ENCODE measurements at regions not wholly inside any gene's neighbourhood (a gene's known extent, or its start where the extent isn't known, plus 50 kb on each side); places are given as distances from the start of the nearest gene placed in this dataset.

GRCh38 chr3:103787164-103787871 is 1352.5 kb downstream of the ZPLD1 start:
- peaks cover under 1% of the 10 kb centered on the region for H3K9me3 Mint-ChIP-seq
- no peak overlapping the region for H3K4me3 Mint-ChIP-seq (ENCODE audit: low read depth)
- no peak for DNase-seq (ENCODE audit: low spot score)
- no peaks in the 10 kb centered on the region for H3K36me3 Mint-ChIP-seq (ENCODE audit: low read depth)
- H3K4me1 Mint-ChIP-seq (ENCODE audit: low read depth) = no peaks in the 10 kb centered on the region
- no peaks in the 10 kb centered on the region for H3K27me3 Mint-ChIP-seq (ENCODE audit: low read depth)
- no peak overlapping the region for H3K27ac Mint-ChIP-seq
- intact Hi-C loops (cut with micrococcal nuclease) = no loop called here

GRCh38 chr3:103787879-103788278 is 1353.1 kb downstream of the ZPLD1 start:
- intact Hi-C loops (cut with micrococcal nuclease) = no loop called here
- Mint-ChIP-seq H3K9me3 (peaks cover 4% of the 10 kb centered on the region), H3K27ac (no peak overlapping the region), H3K4me3 (ENCODE audit: low read depth) (no peak overlapping the region), H3K36me3 (ENCODE audit: low read depth) (no peaks in the 10 kb centered on the region), H3K27me3 (ENCODE audit: low read depth) (no peaks in the 10 kb centered on the region), H3K4me1 (ENCODE audit: low read depth) (no peaks in the 10 kb centered on the region)
- DNase-seq (ENCODE audit: low spot score) = no peak

GRCh38 chr3:103791786-103792515 is 1357.1 kb downstream of the ZPLD1 start:
- Mint-ChIP-seq H3K4me1 (ENCODE audit: low read depth) (no peaks in the 10 kb centered on the region), H3K9me3 (peaks cover 4% of the 10 kb centered on the region), H3K36me3 (ENCODE audit: low read depth) (no peaks in the 10 kb centered on the region), H3K27ac (no peak overlapping the region), H3K4me3 (ENCODE audit: low read depth) (no peak overlapping the region), H3K27me3 (ENCODE audit: low read depth) (no peaks in the 10 kb centered on the region)
- no peak for DNase-seq (ENCODE audit: low spot score)
- intact Hi-C loops (cut with micrococcal nuclease) = no loop called here

GRCh38 chr3:103794656-103795055 is 1359.8 kb downstream of the ZPLD1 start:
- no peak for DNase-seq (ENCODE audit: low spot score)

GRCh38 chr3:103796068-103796467 is 1361.3 kb downstream of the ZPLD1 start:
- Mint-ChIP-seq H3K4me3 (ENCODE audit: low read depth) (no peak overlapping the region), H3K9me3 (peaks cover 4% of the 10 kb centered on the region), H3K4me1 (ENCODE audit: low read depth) (no peaks in the 10 kb centered on the region), H3K27me3 (ENCODE audit: low read depth) (no peaks in the 10 kb centered on the region), H3K36me3 (ENCODE audit: low read depth) (no peaks in the 10 kb centered on the region), H3K27ac (no peak overlapping the region)
- intact Hi-C loops (cut with micrococcal nuclease) = no loop called here
- no peak for DNase-seq (ENCODE audit: low spot score)

More at GRCh38 chr3:103794656-103795055, 1359.8 kb downstream of the ZPLD1 start:
- Mint-ChIP-seq H3K9me3 (peaks cover 4% of the 10 kb centered on the region), H3K4me3 (ENCODE audit: low read depth) (no peak overlapping the region), H3K27ac (no peak overlapping the region), H3K27me3 (ENCODE audit: low read depth) (no peaks in the 10 kb centered on the region), H3K36me3 (ENCODE audit: low read depth) (no peaks in the 10 kb centered on the region), H3K4me1 (ENCODE audit: low read depth) (no peaks in the 10 kb centered on the region)
- intact Hi-C loops (cut with micrococcal nuclease) = no loop called here

GRCh38 chr3:103803787-103804186 is 1369.0 kb downstream of the ZPLD1 start:
- Mint-ChIP-seq H3K4me1 (ENCODE audit: low read depth) (no peaks in the 10 kb centered on the region), H3K36me3 (ENCODE audit: low read depth) (no peaks in the 10 kb centered on the region), H3K27me3 (ENCODE audit: low read depth) (no peaks in the 10 kb centered on the region), H3K27ac (no peak overlapping the region), H3K9me3 (peaks cover 16% of the 10 kb centered on the region), H3K4me3 (ENCODE audit: low read depth) (no peak overlapping the region)
- intact Hi-C loops (cut with micrococcal nuclease) = no loop called here
- no peak for DNase-seq (ENCODE audit: low spot score)

- H3K27me3 Mint-ChIP-seq (ENCODE audit: low read depth) = no peaks in the 10 kb centered on the region
- H3K9me3 Mint-ChIP-seq = peaks cover 22% of the 10 kb centered on the region
- intact Hi-C loops (cut with micrococcal nuclease) = no loop called here
- no peak for DNase-seq (ENCODE audit: low spot score)
- H3K27ac Mint-ChIP-seq = no peak overlapping the region
- no peaks in the 10 kb centered on the region for H3K36me3 Mint-ChIP-seq (ENCODE audit: low read depth)
- H3K4me1 Mint-ChIP-seq (ENCODE audit: low read depth) = no peaks in the 10 kb centered on the region
- no peak overlapping the region for H3K4me3 Mint-ChIP-seq (ENCODE audit: low read depth)
These were observed 1375.4 kb downstream of the ZPLD1 start for GRCh38 chr3:103810167-103810566.

GRCh38 chr3:103813955-103814354 is 1379.1 kb downstream of the ZPLD1 start:
- no peaks in the 10 kb centered on the region for H3K36me3 Mint-ChIP-seq (ENCODE audit: low read depth)
- peaks cover 23% of the 10 kb centered on the region for H3K9me3 Mint-ChIP-seq
- no peaks in the 10 kb centered on the region for H3K4me1 Mint-ChIP-seq (ENCODE audit: low read depth)
- H3K27ac Mint-ChIP-seq = no peak overlapping the region
- intact Hi-C loops (cut with micrococcal nuclease) = no loop called here
- DNase-seq (ENCODE audit: low spot score) = no peak
- H3K4me3 Mint-ChIP-seq (ENCODE audit: low read depth) = no peak overlapping the region
- H3K27me3 Mint-ChIP-seq (ENCODE audit: low read depth) = no peaks in the 10 kb centered on the region

GRCh38 chr3:103818398-103818797 is 1383.6 kb downstream of the ZPLD1 start:
- DNase-seq (ENCODE audit: low spot score) = no peak
- peaks cover 19% of the 10 kb centered on the region for H3K9me3 Mint-ChIP-seq
- intact Hi-C loops (cut with micrococcal nuclease) = no loop called here
- no peak overlapping the region for H3K27ac Mint-ChIP-seq
- H3K36me3 Mint-ChIP-seq (ENCODE audit: low read depth) = no peaks in the 10 kb centered on the region
- H3K27me3 Mint-ChIP-seq (ENCODE audit: low read depth) = no peaks in the 10 kb centered on the region
- no peaks in the 10 kb centered on the region for H3K4me1 Mint-ChIP-seq (ENCODE audit: low read depth)
- no peak overlapping the region for H3K4me3 Mint-ChIP-seq (ENCODE audit: low read depth)

GRCh38 chr3:103818800-103819199 is 1384.0 kb downstream of the ZPLD1 start:
- no peak for DNase-seq (ENCODE audit: low spot score)
- Mint-ChIP-seq H3K4me3 (ENCODE audit: low read depth) (no peak overlapping the region), H3K9me3 (peaks cover 19% of the 10 kb centered on the region), H3K27ac (no peak overlapping the region), H3K36me3 (ENCODE audit: low read depth) (no peaks in the 10 kb centered on the region), H3K27me3 (ENCODE audit: low read depth) (no peaks in the 10 kb centered on the region), H3K4me1 (ENCODE audit: low read depth) (no peaks in the 10 kb centered on the region)
- intact Hi-C loops (cut with micrococcal nuclease) = no loop called here

GRCh38 chr3:103825586-103825985 is 1390.8 kb downstream of the ZPLD1 start:
- DNase-seq (ENCODE audit: low spot score) = no peak
- no peak overlapping the region for H3K4me3 Mint-ChIP-seq (ENCODE audit: low read depth)
- H3K27ac Mint-ChIP-seq = no peak overlapping the region
- H3K9me3 Mint-ChIP-seq = peaks cover 15% of the 10 kb centered on the region
- H3K27me3 Mint-ChIP-seq (ENCODE audit: low read depth) = no peaks in the 10 kb centered on the region
- no peaks in the 10 kb centered on the region for H3K36me3 Mint-ChIP-seq (ENCODE audit: low read depth)
- intact Hi-C loops (cut with micrococcal nuclease) = no loop called here
- no peaks in the 10 kb centered on the region for H3K4me1 Mint-ChIP-seq (ENCODE audit: low read depth)

- H3K4me1 Mint-ChIP-seq (ENCODE audit: low read depth) = no peaks in the 10 kb centered on the region
- no peak for DNase-seq (ENCODE audit: low spot score)
- H3K4me3 Mint-ChIP-seq (ENCODE audit: low read depth) = no peak overlapping the region
- intact Hi-C loops (cut with micrococcal nuclease) = no loop called here
- H3K27me3 Mint-ChIP-seq (ENCODE audit: low read depth) = no peaks in the 10 kb centered on the region
- H3K9me3 Mint-ChIP-seq = peaks cover 12% of the 10 kb centered on the region
- no peak overlapping the region for H3K27ac Mint-ChIP-seq
- H3K36me3 Mint-ChIP-seq (ENCODE audit: low read depth) = no peaks in the 10 kb centered on the region
These were observed 1395.0 kb downstream of the ZPLD1 start for GRCh38 chr3:103829723-103830326.

Measured in activated T-helper 2 cell treated with anti-CD3 and anti-CD28 coated beads, Interferon-gamma antibody, Interleukin-2, Interleukin-4, amounts not matched to agents 10 μg/mL and 5 μg/mL and 100 μg/mL, durations not matched to agents 14 hours and 24 hours and 36 hours (primary cell).